NB4 (cell line): ENCODE measurements at regions not wholly inside any gene's neighbourhood (a gene's known extent, or its start where the extent isn't known, plus 50 kb on each side); places are given as distances from the start of the nearest gene placed in this dataset.

Experiments used
- POLR2A ChIP-seq: IDR thresholded peaks from 2 replicates; pipeline ENCODE4 v1.6.1; 2011; ENCODE audit warnings: mild to moderate bottlenecking; ENCODE audit not compliant: insufficient read length; ENCODE audit errors: extremely low read depth
- TF ChIP-seq, protein P1 (sequence below): IDR thresholded peaks from one replicate; pipeline ENCODE4 v1.5.1; 2012; ENCODE audit warnings: low read depth, low read length
- TF ChIP-seq, protein P2 (sequence below): IDR thresholded peaks from 2 replicates; pipeline ENCODE4 v1.6.1; 2011; ENCODE audit warnings: low read depth, low read length

DNA sequence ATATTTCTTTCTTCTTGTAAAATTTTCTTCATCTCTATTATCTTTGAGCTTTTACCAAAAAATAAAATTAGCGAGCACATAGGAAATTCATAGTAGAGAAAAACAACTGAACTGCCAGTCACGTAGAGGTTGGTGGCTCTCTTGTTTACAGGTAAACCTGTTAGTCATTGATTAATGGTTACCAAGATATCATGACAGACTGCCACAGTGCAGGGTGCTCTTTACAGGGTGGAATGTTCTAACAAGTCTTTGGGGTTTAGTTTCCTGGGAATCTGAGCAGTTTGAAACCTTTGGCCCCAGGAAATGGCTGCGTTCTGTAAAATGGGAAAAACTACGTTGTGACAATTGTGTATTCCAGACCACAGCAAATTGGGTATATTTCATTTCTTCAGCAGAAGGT is 407.3 kb upstream of the ADARB2 start:
- TF ChIP-seq POLR2A = no peak
- TF ChIP-seq, protein P1, sequence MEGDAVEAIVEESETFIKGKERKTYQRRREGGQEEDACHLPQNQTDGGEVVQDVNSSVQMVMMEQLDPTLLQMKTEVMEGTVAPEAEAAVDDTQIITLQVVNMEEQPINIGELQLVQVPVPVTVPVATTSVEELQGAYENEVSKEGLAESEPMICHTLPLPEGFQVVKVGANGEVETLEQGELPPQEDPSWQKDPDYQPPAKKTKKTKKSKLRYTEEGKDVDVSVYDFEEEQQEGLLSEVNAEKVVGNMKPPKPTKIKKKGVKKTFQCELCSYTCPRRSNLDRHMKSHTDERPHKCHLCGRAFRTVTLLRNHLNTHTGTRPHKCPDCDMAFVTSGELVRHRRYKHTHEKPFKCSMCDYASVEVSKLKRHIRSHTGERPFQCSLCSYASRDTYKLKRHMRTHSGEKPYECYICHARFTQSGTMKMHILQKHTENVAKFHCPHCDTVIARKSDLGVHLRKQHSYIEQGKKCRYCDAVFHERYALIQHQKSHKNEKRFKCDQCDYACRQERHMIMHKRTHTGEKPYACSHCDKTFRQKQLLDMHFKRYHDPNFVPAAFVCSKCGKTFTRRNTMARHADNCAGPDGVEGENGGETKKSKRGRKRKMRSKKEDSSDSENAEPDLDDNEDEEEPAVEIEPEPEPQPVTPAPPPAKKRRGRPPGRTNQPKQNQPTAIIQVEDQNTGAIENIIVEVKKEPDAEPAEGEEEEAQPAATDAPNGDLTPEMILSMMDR = no peak
- TF ChIP-seq, protein P2, sequence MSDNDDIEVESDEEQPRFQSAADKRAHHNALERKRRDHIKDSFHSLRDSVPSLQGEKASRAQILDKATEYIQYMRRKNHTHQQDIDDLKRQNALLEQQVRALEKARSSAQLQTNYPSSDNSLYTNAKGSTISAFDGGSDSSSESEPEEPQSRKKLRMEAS = no peak
